HFFc6 (cell line): ENCODE measurements at regions not wholly inside any gene's neighbourhood (a gene's known extent, or its start where the extent isn't known, plus 50 kb on each side); places are given as distances from the start of the nearest gene placed in this dataset.

Experiments
- DNase-seq: peaks from one replicate; pipeline ENCODE4 v3.0.0-alpha.2; 2018
- H3K27ac Mint-ChIP-seq: 2 replicates; pipeline ENCODE4 v1.8.0; 2020; ENCODE audit warnings: mild to moderate bottlenecking, mixed read lengths
- H3K27me3 Mint-ChIP-seq: 2 replicates; pipeline ENCODE4 v1.8.0; 2021; ENCODE audit warnings: mild to moderate bottlenecking, moderate library complexity, mixed read lengths; ENCODE audit not compliant: insufficient read depth
- H3K36me3 Mint-ChIP-seq: 2 replicates; pipeline ENCODE4 v1.8.0; 2021; ENCODE audit warnings: low read depth, mixed read lengths
- H3K4me1 Mint-ChIP-seq: 2 replicates; pipeline ENCODE4 v1.8.0; 2020; ENCODE audit warnings: low read depth, mixed read lengths
- H3K4me3 Mint-ChIP-seq: 2 replicates; pipeline ENCODE4 v1.8.0; 2020; ENCODE audit warnings: mild to moderate bottlenecking, moderate library complexity, mixed read lengths
- H3K9me3 Mint-ChIP-seq: 2 replicates; pipeline ENCODE4 v1.8.0; 2020; ENCODE audit warnings: mild to moderate bottlenecking, mixed read lengths
- CTCF ChIP-seq: fragments of 200-600 bp; sonication (generic); IDR thresholded peaks from 2 replicates; pipeline ENCODE4 v1.5.0; 2021; ENCODE audit warnings: antibody characterized with exemption, mild to moderate bottlenecking

- DNase-seq: no peak
- H3K9me3 Mint-ChIP-seq: peaks cover 26% of the 10 kb centered on the region
- TF ChIP-seq CTCF: no peak
- no peaks in the 10 kb centered on the region for H3K36me3 Mint-ChIP-seq
- H3K4me1 Mint-ChIP-seq: no peaks in the 10 kb centered on the region; the same call in 1 of the 2 replicates
- no peak overlapping the region for H3K4me3 Mint-ChIP-seq
- no peak overlapping the region for H3K27ac Mint-ChIP-seq
- H3K27me3 Mint-ChIP-seq: no peaks in the 10 kb centered on the region; the same call in 1 of the 2 replicates
Measured at GRCh38 chr20:60869087-60869486, 383.0 kb upstream of the CDH4 start.

- Mint-ChIP-seq H3K27me3 (no peaks in the 10 kb centered on the region; the same call in 1 of the 2 replicates), H3K27ac (no peak overlapping the region), H3K9me3 (peaks cover 26% of the 10 kb centered on the region), H3K4me3 (no peak overlapping the region), H3K36me3 (no peaks in the 10 kb centered on the region), H3K4me1 (no peaks in the 10 kb centered on the region; the same call in 1 of the 2 replicates)
- TF ChIP-seq CTCF: no peak
- no peak for DNase-seq
Measured at GRCh38 chr20:60869625-60870024, 382.4 kb upstream of the CDH4 start.

- H3K4me1 Mint-ChIP-seq: no peaks in the 10 kb centered on the region; the same call in 1 of the 2 replicates
- TF ChIP-seq CTCF: no peak
- no peak for DNase-seq
- no peak overlapping the region for H3K4me3 Mint-ChIP-seq
- no peak overlapping the region for H3K27ac Mint-ChIP-seq
- H3K27me3 Mint-ChIP-seq: no peaks in the 10 kb centered on the region; the same call in 1 of the 2 replicates
- peaks cover 26% of the 10 kb centered on the region for H3K9me3 Mint-ChIP-seq
- H3K36me3 Mint-ChIP-seq: no peaks in the 10 kb centered on the region
Measured at GRCh38 chr20:60870040-60870439, 382.0 kb upstream of the CDH4 start.

- Mint-ChIP-seq H3K4me1 (no peaks in the 10 kb centered on the region; the same call in 1 of the 2 replicates), H3K27ac (no peak overlapping the region), H3K9me3 (peaks cover 45% of the 10 kb centered on the region), H3K27me3 (no peaks in the 10 kb centered on the region), H3K36me3 (no peaks in the 10 kb centered on the region; the same call in 1 of the 2 replicates), H3K4me3 (no peak overlapping the region)
- no peak for DNase-seq
- TF ChIP-seq CTCF: no peak
Measured at GRCh38 chr20:60872224-60872623, 379.8 kb upstream of the CDH4 start.

- H3K27me3 Mint-ChIP-seq: no peaks in the 10 kb centered on the region
- no peak for DNase-seq
- no peaks in the 10 kb centered on the region; the same call in 1 of the 2 replicates for H3K36me3 Mint-ChIP-seq
- TF ChIP-seq CTCF: no peak
- no peak overlapping the region for H3K4me3 Mint-ChIP-seq
- H3K9me3 Mint-ChIP-seq: peaks cover 58% of the 10 kb centered on the region
- no peak overlapping the region for H3K27ac Mint-ChIP-seq
- H3K4me1 Mint-ChIP-seq: no peaks in the 10 kb centered on the region
Measured at GRCh38 chr20:60877071-60877857, 374.8 kb upstream of the CDH4 start.
